Activated CD4-positive, CD25-positive, alpha-beta regulatory T cell treated with anti-CD3 and anti-CD28 coated beads, Interleukin-2, amount 50 U/mL, for 24 hours (primary cell): ENCODE measurements at regions not wholly inside any gene's neighbourhood (a gene's known extent, or its start where the extent isn't known, plus 50 kb on each side); places are given as distances from the start of the nearest gene placed in this dataset.
"Not testable (repeated sequence)": the region's sequence is repeated elsewhere in the genome, so short reads cannot be mapped to it uniquely, and the experiment has no call there.

Experiments
- ATAC-seq, 2 donors: fragments of 150-1000 bp; cut with Tn5 transposase; one replicate each; pipeline ENCODE4 v1.10.0; 2021; ENCODE audit warnings: mild to moderate bottlenecking in 1 of 2, moderate library complexity in 1 of 2

DNA sequence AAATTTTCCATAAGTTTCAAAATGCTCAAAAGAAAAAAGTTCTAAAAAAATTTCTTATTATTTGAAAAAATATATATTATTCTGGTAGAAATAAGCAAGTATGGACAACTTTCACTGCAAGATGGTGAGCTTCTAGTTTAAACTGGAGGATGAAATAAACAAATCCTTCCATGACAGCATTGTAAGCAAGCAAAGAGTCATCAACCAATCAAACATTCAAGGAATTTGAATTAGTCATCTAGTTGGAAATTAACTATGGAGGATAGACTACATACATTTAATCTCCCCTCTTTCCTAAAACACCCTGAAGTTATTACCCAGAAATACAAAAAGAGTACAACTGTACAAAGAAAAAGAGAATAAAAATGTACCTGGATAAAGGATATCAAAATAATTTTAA is 51.0 kb upstream of the IRX5 start:
- no peak for ATAC-seq

GRCh38 chr16:54878301-54878700 is 52.4 kb upstream of the IRX5 start:
- ATAC-seq, result no peak

GRCh38 chr16:54875443-54875842 is 55.2 kb upstream of the IRX5 start:
- no peak for ATAC-seq

DNA sequence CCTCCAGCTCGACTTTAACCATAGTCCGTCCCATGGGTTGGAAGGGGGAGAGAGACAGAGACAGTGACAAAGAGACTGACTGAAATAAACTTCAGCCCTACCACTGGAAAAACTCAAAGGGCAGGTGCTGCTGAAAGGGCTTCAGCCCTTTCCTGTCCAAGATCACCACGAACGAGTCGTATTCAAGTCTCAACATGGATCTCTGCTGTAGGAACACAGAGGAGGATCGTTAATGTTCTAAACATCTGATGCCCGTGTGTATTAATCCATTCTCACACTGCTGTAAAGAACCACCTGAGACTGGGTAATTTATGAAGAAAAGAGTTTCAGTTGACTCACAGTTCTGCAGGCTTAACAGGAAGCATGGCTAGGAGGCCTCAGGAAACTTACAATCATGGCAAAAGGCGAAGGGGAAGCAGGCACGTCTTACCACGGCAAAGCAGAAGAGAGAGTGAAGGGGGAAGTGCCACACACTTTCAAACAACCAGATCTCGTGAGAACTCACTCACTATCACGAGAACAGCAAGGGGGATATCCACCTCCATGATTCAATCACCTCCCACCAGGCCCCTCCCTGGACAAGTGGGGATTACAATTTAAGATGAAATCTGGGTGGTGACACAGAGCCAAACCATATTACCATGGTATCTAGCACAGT is 56.8 kb upstream of the IRX5 start:
- ATAC-seq, result not testable (repeated sequence)

DNA sequence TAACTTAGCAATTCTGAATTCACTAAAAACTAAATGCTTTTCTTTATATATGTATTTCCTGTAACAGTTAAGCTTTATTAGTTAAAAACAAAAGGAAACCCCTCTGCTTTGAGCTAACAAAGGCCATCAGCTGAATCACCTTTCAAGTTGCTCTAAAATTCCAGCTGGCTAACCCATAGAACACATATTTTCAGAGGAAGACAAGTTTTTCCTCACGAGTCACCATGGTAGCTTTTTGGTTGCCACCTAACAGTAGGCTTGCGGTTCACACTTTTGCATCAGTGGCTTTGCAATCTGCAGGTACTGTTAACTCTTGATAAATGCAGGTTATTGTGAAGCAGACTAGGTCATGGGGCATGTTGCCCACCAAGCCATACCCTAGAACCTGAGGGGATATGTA is 57.6 kb upstream of the IRX5 start:
- ATAC-seq, result no peak

DNA sequence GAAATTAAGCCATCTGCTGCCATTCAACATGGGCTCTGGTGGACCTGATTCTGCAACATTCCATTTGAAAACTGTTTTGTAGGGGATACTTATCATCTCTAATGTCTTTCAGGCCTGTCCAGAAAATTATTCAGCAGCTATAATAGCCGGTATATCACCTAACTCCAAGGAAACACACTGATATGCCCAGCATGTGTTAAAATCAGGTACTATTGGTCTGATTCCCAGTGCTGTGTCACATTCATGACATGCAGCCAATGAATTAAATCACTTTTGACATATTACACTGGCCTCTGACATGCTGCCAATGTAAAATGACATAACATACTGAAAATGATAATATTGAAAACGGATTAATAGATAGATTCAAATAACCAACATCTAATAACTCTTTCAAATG is 60.5 kb upstream of the IRX5 start:
- no peak for ATAC-seq

DNA sequence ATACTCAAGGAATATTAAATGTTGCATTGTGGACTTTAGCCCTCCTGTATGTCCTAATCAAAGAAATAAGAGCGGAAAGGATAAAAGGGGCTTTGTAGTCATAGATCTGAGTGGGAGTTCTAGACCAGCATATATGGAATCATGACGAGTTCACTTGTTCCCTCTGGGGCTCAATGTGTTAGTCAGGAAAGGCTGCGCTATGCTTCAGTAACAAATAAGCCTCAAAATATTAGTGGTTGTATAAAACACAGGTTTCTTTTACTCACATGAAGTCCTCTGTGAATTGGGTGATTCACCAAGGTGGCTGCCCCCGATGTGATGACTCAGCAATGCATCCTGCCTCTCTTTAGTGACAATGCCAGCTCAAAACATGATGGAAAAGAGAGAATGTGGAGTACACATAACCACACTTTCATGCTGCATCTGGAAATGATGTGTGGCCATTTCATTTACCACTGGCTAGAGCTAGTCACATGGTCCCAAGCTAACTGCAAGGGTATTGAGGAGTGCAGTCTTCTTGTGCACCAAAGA is 63.3 kb upstream of the IRX5 start:
- ATAC-seq, result no peak

- no peak for ATAC-seq
These were observed 68.1 kb upstream of the IRX5 start for GRCh38 chr16:54862529-54862928.

DNA sequence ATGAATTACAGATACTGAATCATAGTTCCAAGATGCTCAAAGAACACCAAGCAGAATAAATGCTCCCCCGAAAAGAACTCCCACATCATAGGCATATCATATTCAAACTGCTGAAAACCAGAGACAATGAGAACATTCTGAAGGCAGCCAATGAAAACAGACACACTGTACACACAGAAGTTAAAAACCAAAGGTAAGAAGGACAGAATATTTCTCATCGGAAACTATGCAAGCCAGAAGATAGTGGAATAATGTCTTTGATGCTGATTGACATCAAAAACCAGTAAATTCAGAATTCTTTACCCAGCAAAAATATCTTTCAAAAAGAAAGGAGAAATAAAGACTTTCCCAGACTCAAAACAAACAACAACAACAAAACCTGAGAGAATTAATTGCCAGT is 73.8 kb upstream of the IRX5 start:
- ATAC-seq, result no peak

DNA sequence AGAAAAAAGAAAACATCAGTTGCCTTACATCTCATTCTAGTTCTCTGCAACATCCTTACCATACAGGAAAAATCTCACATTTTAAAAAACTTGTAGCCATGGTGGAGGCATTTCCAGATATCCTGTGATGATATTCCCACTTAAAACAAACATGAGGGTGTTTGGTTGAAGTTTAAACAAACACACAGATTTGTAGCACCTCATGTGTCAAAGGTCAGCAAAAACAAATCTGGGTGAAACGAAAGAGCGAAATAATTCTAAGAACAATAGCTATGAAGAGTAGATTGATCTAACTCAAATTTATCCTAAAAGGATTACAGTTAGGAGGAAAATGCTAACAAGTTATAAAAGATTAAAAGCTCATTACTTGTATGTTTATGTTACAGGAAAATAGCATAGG is 83.1 kb upstream of the IRX5 start:
- no peak for ATAC-seq

DNA sequence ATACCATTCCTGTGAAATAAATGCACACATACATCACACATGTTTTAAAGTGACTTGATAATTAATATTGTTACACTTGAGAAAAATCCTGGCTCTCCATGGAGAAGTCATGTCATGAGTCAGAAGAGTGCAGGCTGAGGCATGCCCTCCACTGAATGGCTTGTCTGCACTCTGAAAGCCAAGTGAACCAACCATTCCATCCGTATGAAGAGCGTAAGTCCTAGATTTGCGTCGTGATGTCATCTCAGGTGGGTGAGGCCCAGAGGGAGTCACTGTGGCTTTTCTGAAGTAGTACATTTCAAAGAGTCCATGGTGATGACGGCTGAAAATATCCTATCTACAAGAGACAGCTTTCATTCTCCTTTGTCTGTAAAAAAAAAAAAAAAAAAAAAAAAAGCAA is 83.5 kb upstream of the IRX5 start:
- ATAC-seq, result no peak

DNA sequence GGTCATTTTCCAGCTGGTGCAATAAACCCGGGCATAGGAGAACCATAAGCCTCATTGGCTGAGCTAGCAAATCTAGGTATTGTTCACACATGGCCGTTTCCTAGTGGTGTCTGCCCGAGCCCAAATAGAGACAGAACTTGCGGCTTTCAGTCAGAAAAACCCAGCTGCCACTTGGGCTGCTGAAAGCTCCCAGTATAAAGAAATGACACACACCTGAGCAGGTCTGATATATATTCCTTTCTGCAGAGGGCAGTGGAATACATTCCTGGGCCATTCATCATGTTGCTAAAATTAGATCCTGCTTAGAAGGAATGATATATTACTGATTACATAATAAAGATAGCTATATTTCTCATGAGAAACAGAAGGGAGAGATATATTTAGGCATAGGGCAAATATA is 83.9 kb upstream of the IRX5 start:
- no peak for ATAC-seq

GRCh38 chr16:54843424-54843750 is 87.3 kb upstream of the IRX5 start:
- no peak for ATAC-seq

GRCh38 chr16:54842743-54843423 is 87.8 kb upstream of the IRX5 start:
- no peak for ATAC-seq

DNA sequence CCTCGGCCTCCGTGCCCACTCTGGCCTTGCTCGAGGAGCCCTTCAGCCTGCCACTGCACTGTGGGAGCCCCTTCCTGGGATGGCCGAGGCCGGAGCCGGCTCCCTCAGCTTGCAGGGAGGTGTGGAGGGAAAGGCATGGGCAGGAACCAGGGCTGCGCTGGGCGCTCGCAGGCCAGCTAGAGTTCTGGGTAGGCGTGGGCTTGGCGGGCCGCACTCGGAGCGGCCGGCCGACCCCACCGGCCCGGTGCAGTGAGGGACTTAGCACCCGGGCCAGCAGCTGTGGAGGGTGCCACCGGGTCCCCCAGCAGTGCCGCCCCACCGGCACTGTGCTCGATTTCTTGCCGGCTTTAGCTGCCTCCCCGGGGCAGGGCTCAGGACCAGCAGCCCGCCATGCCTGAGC is 101.0 kb upstream of the IRX5 start:
- no peak for ATAC-seq

DNA sequence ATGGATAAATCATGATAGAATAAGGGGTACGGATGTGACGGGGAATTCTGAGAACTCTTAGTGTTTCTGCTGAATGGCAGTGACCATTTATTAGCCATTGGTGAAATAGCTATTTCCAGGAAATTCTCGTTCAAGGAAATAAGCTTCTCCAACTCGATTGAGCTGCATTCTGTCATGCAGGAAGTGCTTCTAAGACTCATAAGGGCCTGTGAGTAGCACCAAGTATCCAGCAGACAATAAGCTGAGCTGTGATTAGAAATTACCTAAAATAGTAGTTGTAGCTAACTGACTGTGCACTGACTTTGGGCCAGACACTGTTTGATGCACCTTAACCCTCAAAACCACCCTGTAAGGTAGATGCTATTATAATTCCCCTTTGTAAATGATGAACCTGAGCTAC is 107.8 kb upstream of the IRX5 start:
- ATAC-seq, result no peak

GRCh38 chr16:54822492-54822891 is 108.2 kb upstream of the IRX5 start:
- no peak for ATAC-seq

- ATAC-seq, result no peak
These were observed 108.9 kb upstream of the IRX5 start for GRCh38 chr16:54821731-54822130.

DNA sequence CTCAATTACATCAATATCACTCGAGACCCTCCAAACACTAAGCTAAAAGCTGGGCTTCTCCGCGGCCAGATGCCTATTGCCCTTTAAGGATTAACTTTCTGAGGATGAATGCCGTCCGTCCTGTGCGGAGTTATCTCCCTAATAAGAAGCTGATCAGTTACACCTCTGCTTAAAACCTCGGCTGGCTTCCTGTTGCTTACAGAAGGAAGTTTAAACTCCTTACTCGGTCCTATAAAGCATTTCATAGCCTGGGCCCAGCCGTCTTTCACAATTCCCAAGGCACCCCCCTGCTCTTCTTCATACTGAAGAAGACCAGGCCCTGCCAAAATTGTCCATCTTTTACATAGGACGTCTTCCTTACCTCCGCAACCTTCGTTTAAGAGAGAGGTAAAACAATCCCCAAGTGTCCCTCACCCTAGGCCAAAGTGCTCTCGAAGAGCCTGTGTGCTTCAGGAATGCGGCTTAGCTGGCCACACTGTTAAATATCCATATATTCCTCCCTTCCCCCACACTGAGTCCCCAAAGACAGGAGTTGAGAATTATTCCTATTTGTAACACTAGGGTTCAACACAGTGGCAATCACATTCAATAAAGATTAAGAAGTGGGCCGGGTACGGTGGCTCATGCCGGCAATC is 112.6 kb upstream of the IRX5 start:
- no peak for ATAC-seq

GRCh38 chr16:54817432-54817831 is 113.2 kb upstream of the IRX5 start:
- ATAC-seq, result no peak

- ATAC-seq, result no peak
These were observed 114.2 kb upstream of the IRX5 start for GRCh38 chr16:54816471-54816870.

DNA sequence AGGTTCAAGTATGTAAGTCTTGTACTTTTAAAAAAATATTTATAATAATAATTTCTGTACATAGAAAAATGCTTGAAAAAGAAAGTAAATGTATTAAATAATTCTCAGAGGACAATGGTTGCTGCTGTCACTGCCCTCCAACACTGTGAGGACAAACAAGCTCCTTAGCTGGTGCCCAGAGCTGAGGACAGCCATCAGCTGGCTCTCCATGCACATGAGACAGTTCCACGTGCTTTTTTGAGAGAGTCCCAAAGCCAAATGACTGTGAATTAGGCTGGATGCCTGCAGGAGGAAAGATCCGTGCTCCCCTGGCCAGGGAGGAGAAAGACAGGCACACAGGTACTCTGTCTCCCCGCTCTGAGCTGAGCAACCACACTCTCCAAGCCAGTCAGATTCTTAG is 115.5 kb upstream of the IRX5 start:
- ATAC-seq, result no peak

- no peak for ATAC-seq
These were observed 116.9 kb upstream of the IRX5 start for GRCh38 chr16:54813778-54814177.

GRCh38 chr16:54812229-54812628 is 118.4 kb upstream of the IRX5 start:
- ATAC-seq, result no peak
